Right atrium auricular region (tissue), 2 donors: ENCODE measurements at regions not wholly inside any gene's neighbourhood (a gene's known extent, or its start where the extent isn't known, plus 50 kb on each side); places are given as distances from the start of the nearest gene placed in this dataset.

ENCODE experiments used
- DNase-seq: peaks from one replicate; pipeline ENCODE4 v3.0.0-alpha.2; 2019; ENCODE audit warnings: low spot score
- H3K27ac ChIP-seq, 2 donors: fragments of 200-600 bp; sonication (generic); 1 replicate in 1 of 2; 2 replicates in 1 of 2; pipeline ENCODE4 v1.5.1; 2016 to 2019
- H3K27me3 ChIP-seq, 2 donors: fragments of 200-600 bp; sonication (generic); one replicate each; pipeline versions ENCODE4 v1.5.1 to v1.6.0; 2017 to 2019
- H3K36me3 ChIP-seq: fragments of 200-600 bp; sonication (generic); one replicate; pipeline ENCODE4 v1.5.1; 2016
- H3K4me1 ChIP-seq, 2 donors: fragments of 200-600 bp; sonication (generic); one replicate each; pipeline versions ENCODE4 v1.5.1 to v1.6.0; 2017 to 2019
- H3K4me3 ChIP-seq, 2 donors: fragments of 200-600 bp; sonication (generic); 1 replicate in 1 of 2; 2 replicates in 1 of 2; pipeline ENCODE4 v1.5.1; 2017 to 2019; ENCODE audit warnings: mild to moderate bottlenecking in 1 of 2, moderate library complexity in 1 of 2
- H3K9me3 ChIP-seq, 2 donors: fragments of 200-600 bp; sonication (generic); one replicate each; pipeline ENCODE4 v1.5.1; 2019
- CTCF ChIP-seq, 2 donors: fragments of 200-600 bp; sonication (generic); IDR thresholded peaks; one replicate each; pipeline ENCODE4 v1.5.1; 2019; ENCODE audit warnings: antibody characterized with exemption in 2 of 2

- H3K36me3 ChIP-seq, result no peaks in the 10 kb centered on the region
- no peak overlapping the region for H3K4me3 ChIP-seq
- TF ChIP-seq CTCF (IDR thresholded peaks at IDR 0.05), result no peak
Measured at GRCh38 chr1:59051007-59051406, 245.9 kb upstream of the FGGY start.

GRCh38 chr1:59052166-59052590, 244.7 kb upstream of the FGGY start:
- DNase-seq, result no peak
- no peaks in the 10 kb centered on the region for H3K9me3 ChIP-seq
- H3K36me3 ChIP-seq, result no peaks in the 10 kb centered on the region
- H3K27ac ChIP-seq, result no peak overlapping the region
- TF ChIP-seq CTCF (IDR thresholded peaks at IDR 0.05), result no peak
- no peak overlapping the region for H3K4me3 ChIP-seq
- H3K27me3 ChIP-seq, result no peaks in the 10 kb centered on the region
- peaks cover 0 to 18% of the 10 kb centered on the region in 2 donors for H3K4me1 ChIP-seq

More at GRCh38 chr1:59051007-59051406, 245.9 kb upstream of the FGGY start:
- H3K9me3 ChIP-seq, result no peaks in the 10 kb centered on the region
- H3K27ac ChIP-seq, result no peak overlapping the region
- no peak for DNase-seq
- peaks cover 0 to 7% of the 10 kb centered on the region in 2 donors for H3K4me1 ChIP-seq
- no peaks in the 10 kb centered on the region for H3K27me3 ChIP-seq

- H3K36me3 ChIP-seq, result no peaks in the 10 kb centered on the region
- H3K27ac ChIP-seq, result no peak overlapping the region
- H3K27me3 ChIP-seq, result no peaks in the 10 kb centered on the region
- no peak overlapping the region for H3K4me3 ChIP-seq
- H3K4me1 ChIP-seq, result peaks cover 0 to 29% of the 10 kb centered on the region in 2 donors
- H3K9me3 ChIP-seq, result no peaks in the 10 kb centered on the region
- DNase-seq, result no peak
- TF ChIP-seq CTCF (IDR thresholded peaks at IDR 0.05), result no peak
Measured at GRCh38 chr1:59054172-59054571, 242.7 kb upstream of the FGGY start.

GRCh38 chr1:59055908-59056719, 240.8 kb upstream of the FGGY start:
- no peaks in the 10 kb centered on the region for H3K36me3 ChIP-seq
- peaks cover 0 to 29% of the 10 kb centered on the region in 2 donors for H3K4me1 ChIP-seq
- no peak overlapping the region for H3K4me3 ChIP-seq
- no peaks in the 10 kb centered on the region for H3K9me3 ChIP-seq
- peak overlapping the region; percentile 45 to 56 for H3K27ac ChIP-seq
- TF ChIP-seq CTCF (IDR thresholded peaks at IDR 0.05), result no peak
- no peaks in the 10 kb centered on the region for H3K27me3 ChIP-seq
- no peak for DNase-seq

GRCh38 chr1:59057211-59057694, 239.6 kb upstream of the FGGY start:
- no peaks in the 10 kb centered on the region for H3K9me3 ChIP-seq
- peaks cover 0 to 35% of the 10 kb centered on the region in 2 donors for H3K4me1 ChIP-seq
- DNase-seq, result peak; percentile 88
- no peaks in the 10 kb centered on the region for H3K36me3 ChIP-seq
- no peak for TF ChIP-seq CTCF (IDR thresholded peaks at IDR 0.05)
- no peak overlapping the region for H3K4me3 ChIP-seq
- H3K27ac ChIP-seq, result peak overlapping the region; percentile 45 to 56
- no peaks in the 10 kb centered on the region for H3K27me3 ChIP-seq
